GM10266 (cell line): ENCODE measurements at regions not wholly inside any gene's neighbourhood (a gene's known extent, or its start where the extent isn't known, plus 50 kb on each side); places are given as distances from the start of the nearest gene placed in this dataset.

Experiments used
- DNase-seq: peaks from one replicate; pipeline ENCODE4 v3.0.0; 2012; ENCODE audit errors: extremely low spot score
- TF ChIP-seq, protein P1 (sequence below): IDR thresholded peaks from 2 replicates; pipeline ENCODE4 v1.5.1; 2012; ENCODE audit warnings: mild to moderate bottlenecking, low read depth; ENCODE audit not compliant: control insufficient read depth, insufficient read depth; ENCODE audit errors: missing control alignments

GRCh38 chr7:69516238-69516820 is 81.9 kb upstream of the AUTS2 start:
- DNase-seq = no peak
- TF ChIP-seq, protein P1, sequence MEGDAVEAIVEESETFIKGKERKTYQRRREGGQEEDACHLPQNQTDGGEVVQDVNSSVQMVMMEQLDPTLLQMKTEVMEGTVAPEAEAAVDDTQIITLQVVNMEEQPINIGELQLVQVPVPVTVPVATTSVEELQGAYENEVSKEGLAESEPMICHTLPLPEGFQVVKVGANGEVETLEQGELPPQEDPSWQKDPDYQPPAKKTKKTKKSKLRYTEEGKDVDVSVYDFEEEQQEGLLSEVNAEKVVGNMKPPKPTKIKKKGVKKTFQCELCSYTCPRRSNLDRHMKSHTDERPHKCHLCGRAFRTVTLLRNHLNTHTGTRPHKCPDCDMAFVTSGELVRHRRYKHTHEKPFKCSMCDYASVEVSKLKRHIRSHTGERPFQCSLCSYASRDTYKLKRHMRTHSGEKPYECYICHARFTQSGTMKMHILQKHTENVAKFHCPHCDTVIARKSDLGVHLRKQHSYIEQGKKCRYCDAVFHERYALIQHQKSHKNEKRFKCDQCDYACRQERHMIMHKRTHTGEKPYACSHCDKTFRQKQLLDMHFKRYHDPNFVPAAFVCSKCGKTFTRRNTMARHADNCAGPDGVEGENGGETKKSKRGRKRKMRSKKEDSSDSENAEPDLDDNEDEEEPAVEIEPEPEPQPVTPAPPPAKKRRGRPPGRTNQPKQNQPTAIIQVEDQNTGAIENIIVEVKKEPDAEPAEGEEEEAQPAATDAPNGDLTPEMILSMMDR = no peak

DNA sequence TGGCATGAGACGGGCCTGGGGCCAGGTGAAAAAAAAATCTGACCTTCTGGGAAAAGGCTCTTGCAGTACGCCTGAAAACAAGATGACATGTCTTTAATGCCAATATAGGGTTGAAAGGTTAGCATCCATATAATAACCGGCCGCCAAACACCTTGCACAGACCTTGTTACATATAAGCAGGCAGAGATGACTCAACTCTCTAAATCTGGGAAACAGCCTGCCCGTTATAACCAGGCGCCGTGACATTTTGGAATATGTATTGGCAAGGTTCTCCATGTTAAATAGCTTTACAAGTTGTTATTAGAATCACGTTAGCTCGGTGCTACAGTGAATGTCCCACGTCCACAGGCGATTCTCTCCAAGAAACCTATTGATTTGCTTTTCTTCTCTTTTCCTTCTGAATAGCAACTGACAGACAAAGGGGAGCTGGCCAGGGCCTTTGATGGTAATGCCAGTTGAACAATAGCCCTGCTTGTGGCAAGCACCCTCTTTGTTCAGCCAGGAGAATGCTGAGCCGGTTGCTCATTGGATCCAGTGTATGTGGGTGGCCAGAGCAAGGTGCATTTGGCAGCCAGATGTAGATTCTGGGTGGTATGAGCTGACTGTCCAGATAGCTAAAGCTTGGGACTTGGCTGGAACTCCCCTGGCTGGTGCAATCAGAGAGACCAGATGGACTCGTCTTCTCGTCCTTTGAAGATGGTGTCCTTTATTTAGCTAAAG is 80.1 kb upstream of the AUTS2 start:
- TF ChIP-seq, protein P1 = no peak
- DNase-seq = no peak

DNA sequence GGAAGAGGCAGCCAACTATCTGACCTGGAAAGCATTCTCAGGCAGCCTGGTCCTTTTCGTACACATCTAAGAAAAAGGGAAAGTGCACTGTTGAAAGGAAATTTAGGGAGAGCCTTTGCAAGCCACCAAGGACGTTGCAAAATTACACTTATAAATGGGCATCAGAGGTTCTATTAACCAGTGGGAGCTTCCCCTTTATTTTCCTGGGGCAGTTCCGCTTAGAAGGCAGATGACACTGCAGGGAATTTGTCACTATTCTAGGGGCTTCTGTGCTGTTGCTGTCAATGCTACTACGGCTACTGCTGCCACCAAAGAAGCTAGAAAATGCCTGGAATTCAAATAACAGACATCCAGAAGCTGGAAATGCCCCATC is 79.6 kb upstream of the AUTS2 start:
- DNase-seq = no peak
- TF ChIP-seq, protein P1 = no peak

GRCh38 chr7:69526570-69526969 is 71.7 kb upstream of the AUTS2 start:
- TF ChIP-seq, protein P1 = no peak
- DNase-seq = no peak

DNA sequence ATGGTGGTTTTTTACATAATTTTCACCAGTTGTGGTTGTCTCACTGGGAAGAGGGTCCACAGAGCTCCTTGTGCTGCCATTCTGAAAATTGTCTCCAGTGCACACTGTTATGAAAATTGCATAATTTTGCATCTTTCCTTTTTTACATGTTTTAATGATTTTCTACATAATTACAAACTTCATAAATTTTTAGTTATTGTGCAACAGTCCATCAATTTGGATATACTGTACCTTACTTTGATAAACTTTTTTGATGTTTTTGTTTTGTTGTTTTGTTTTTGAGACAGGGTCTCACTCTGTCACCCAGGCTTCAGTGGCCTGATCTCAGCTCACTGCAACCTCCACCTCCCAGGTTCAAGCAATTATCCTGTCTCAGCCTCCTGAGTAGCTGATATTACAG is 70.6 kb upstream of the AUTS2 start:
- TF ChIP-seq, protein P1 = no peak
- no peak for DNase-seq

DNA sequence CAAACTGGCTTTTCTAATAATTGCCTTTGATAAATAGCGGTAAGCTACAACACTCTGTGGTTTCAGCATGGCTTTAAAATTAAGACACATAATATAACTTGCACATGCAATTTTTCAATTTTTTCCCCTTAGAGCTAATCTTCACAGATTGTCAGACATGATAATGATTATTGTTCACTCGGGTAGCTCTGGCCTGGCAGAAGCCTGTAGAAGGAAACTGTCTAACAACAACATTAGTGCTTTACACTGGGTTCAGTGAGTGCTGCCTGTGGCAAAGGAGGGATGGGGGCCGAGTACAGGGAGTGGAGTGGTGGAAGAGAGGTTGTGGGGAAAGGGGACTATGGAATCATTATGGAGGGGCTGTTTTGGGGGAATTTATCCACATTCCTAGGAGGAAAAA is 67.2 kb upstream of the AUTS2 start:
- no peak for DNase-seq
- TF ChIP-seq, protein P1 = no peak

DNA sequence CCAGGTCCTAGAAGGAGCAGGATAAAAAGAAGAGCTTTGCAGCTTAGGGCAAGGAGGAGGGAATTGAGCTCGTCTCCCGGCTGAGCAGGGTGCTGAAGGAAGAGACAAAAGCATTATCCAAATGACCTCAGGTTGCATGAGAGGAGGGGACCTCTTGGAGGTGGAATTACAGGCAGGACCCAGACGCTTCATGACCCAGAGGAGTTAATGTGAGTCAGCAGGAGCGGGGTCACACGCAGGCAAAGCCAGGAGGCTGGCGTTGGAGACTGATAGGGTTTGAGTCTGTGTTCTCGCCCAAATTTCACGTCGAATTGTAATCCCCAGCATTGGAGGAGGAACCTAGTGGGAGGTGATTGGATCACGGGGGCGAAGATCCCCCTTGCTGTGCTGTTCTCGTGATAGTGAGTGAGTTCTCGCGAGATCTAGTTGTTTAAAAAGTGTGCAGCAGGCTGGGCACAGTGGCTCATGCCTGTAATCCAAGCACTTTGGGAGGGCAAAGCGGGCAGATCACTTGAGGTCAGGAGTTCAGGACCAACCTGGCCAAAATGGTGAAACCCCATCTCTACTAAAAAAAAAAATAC is 63.7 kb upstream of the AUTS2 start:
- DNase-seq = no peak

More for the DNA sequence above, 63.7 kb upstream of the AUTS2 start:
- TF ChIP-seq, protein P1 = no peak
